Neuronal stem cell (in vitro differentiated cells): ENCODE measurements at regions not wholly inside any gene's neighbourhood (a gene's known extent, or its start where the extent isn't known, plus 50 kb on each side); places are given as distances from the start of the nearest gene placed in this dataset.

Source experiments
- DNase-seq: peaks from one replicate; pipeline ENCODE4 v3.0.0-alpha.2; 2013; ENCODE audit warnings: low spot score
- H2AFZ ChIP-seq: one replicate; pipeline ENCODE4 v1.6.1; 2013; ENCODE audit warnings: mild to moderate bottlenecking, low read length, inconsistent platforms
- H2AK5ac ChIP-seq: 2 replicates; pipeline ENCODE4 v1.6.1; 2013; ENCODE audit warnings: low read depth, mild to moderate bottlenecking, inconsistent platforms, low read length, moderate library complexity, mixed read lengths
- H2BK120ac ChIP-seq: 2 replicates; pipeline ENCODE4 v1.6.1; 2013; ENCODE audit warnings: low read depth, mild to moderate bottlenecking, inconsistent platforms, low read length, moderate library complexity, mixed read lengths
- H2BK12ac ChIP-seq: one replicate; pipeline ENCODE4 v1.6.1; 2013; ENCODE audit warnings: low read length, inconsistent platforms
- H2BK15ac ChIP-seq: 2 replicates; pipeline ENCODE4 v1.6.1; 2013; ENCODE audit warnings: mild to moderate bottlenecking, low read length, inconsistent platforms, mixed read lengths
- H2BK5ac ChIP-seq: one replicate; pipeline ENCODE4 v1.6.1; 2013; ENCODE audit warnings: inconsistent platforms, mild to moderate bottlenecking, low read length, moderate library complexity
- H3K14ac ChIP-seq: one replicate; pipeline ENCODE4 v1.6.1; 2013; ENCODE audit warnings: low read length, inconsistent platforms
- H3K18ac ChIP-seq: 2 replicates; pipeline ENCODE4 v1.6.1; 2013; ENCODE audit warnings: low read length, inconsistent platforms
- H3K23ac ChIP-seq: 2 replicates; pipeline ENCODE4 v1.6.1; 2013; ENCODE audit warnings: low read depth, mild to moderate bottlenecking, mixed read lengths, low read length, inconsistent platforms; ENCODE audit not compliant: poor library complexity
- H3K27ac ChIP-seq: replicated peaks from 3 replicates; pipeline ENCODE4 v1.5.1; 2013; ENCODE audit warnings: low read length, inconsistent platforms
- H3K27me3 ChIP-seq, 3 experiments: 2 replicates each; pipeline ENCODE4 v1.6.1; 2013; ENCODE audit warnings: low read length in 3 of 3, mild to moderate bottlenecking in 2 of 3, inconsistent platforms in 1 of 3, low read depth in 1 of 3, mixed read lengths in 1 of 3, moderate library complexity in 1 of 3; ENCODE audit not compliant: control insufficient read depth in 3 of 3, insufficient read depth in 3 of 3
- H3K36me3 ChIP-seq, 2 donors: replicated peaks in 1 of 2; 2 replicates each; pipeline ENCODE4 v1.6.1; 2013; ENCODE audit warnings: low read length in 2 of 2; ENCODE audit not compliant: control insufficient read depth in 2 of 2, insufficient read depth in 2 of 2
- H3K4ac ChIP-seq: 2 replicates; pipeline ENCODE4 v1.6.1; 2013; ENCODE audit warnings: inconsistent platforms, mild to moderate bottlenecking, low read length, moderate library complexity
- H3K4me1 ChIP-seq, 2 donors: 1 replicate in 1 of 2; 2 replicates in 1 of 2; pipeline ENCODE4 v1.6.1; 2013; ENCODE audit warnings: low read length in 2 of 2, low read depth in 1 of 2; ENCODE audit not compliant: control insufficient read depth in 2 of 2, insufficient read depth in 1 of 2
- H3K4me2 ChIP-seq: one replicate; pipeline ENCODE4 v1.6.1; 2013; ENCODE audit warnings: mild to moderate bottlenecking, low read length, inconsistent platforms; ENCODE audit not compliant: insufficient read depth, poor library complexity, severe bottlenecking
- H3K4me3 ChIP-seq, 2 donors: 2 replicates each; pipeline ENCODE4 v1.5.1; 2013; ENCODE audit warnings: low read length in 2 of 2, mild to moderate bottlenecking in 2 of 2, inconsistent platforms in 1 of 2, moderate library complexity in 1 of 2
- H3K79me1 ChIP-seq: one replicate; pipeline ENCODE4 v1.6.1; 2013; ENCODE audit warnings: low read depth, mild to moderate bottlenecking, inconsistent platforms, low read length, moderate library complexity
- H3K9ac ChIP-seq: one replicate; pipeline ENCODE4 v1.6.1; 2013; ENCODE audit warnings: mild to moderate bottlenecking, low read depth, low read length, inconsistent platforms; ENCODE audit not compliant: poor library complexity
- H3K9me3 ChIP-seq, 2 donors: replicated peaks in 1 of 2; 2 replicates each; pipeline versions ENCODE3 to v1.6.1; 2013; ENCODE audit warnings: low read length in 2 of 2, mild to moderate bottlenecking in 2 of 2, inconsistent platforms in 1 of 2, low read depth in 1 of 2, mixed read lengths in 1 of 2, moderate library complexity in 1 of 2; ENCODE audit not compliant: control insufficient read depth in 2 of 2, insufficient read depth in 1 of 2
- H4K8ac ChIP-seq: one replicate; pipeline ENCODE4 v1.6.1; 2013; ENCODE audit warnings: low read depth, mild to moderate bottlenecking, inconsistent platforms, low read length, moderate library complexity
- H4K91ac ChIP-seq: one replicate; pipeline ENCODE4 v1.6.1; 2013; ENCODE audit warnings: low read length, low read depth, mild to moderate bottlenecking, inconsistent platforms; ENCODE audit not compliant: poor library complexity
- WGBS, 2 donors: extraction: QIAGEN DNeasy Blood & Tissue Kit; methylation state at CpG; one replicate each; pipeline ENCODE4 v1.1.7; 2013; ENCODE audit warnings: missing lambda C conversion rate in 2 of 2, mixed read lengths in 1 of 2; ENCODE audit not compliant: insufficient read length in 2 of 2, insufficient replicate concordance in 1 of 2; ENCODE audit errors: extremely low coverage in 2 of 2; 5-methylcytosine and 5-hydroxymethylcytosine counted together

DNA sequence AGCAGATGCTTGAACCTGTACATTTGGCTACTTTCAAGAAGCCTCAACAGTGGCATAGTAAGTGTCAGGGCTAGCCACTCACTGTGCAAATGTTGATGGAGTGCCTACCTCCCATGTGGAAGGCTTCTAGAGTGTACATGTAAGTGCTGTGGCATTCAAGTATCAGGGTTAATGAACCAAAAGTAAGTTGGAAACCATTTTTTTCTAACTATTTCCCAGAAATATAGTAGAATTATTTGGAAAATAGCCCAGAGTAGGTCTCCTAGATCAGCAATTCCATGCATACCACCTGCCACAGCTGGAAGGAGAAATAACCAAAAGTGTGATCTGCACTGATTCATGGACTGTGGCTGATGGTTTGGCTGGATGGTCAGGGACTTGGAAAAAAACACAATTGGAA lies 53.3 kb downstream of the FOXD1 start:
- no peak overlapping the region for H2AFZ ChIP-seq
- no peak overlapping the region for H4K91ac ChIP-seq
- H3K9ac ChIP-seq: no peak overlapping the region
- no peak overlapping the region for H2AK5ac ChIP-seq
- no peak overlapping the region for H3K27ac ChIP-seq
- peaks cover 0 to 5% (median 0%) of the 10 kb centered on the region in 3 experiments for H3K27me3 ChIP-seq
- no peak overlapping the region for H3K4me3 ChIP-seq
- no peaks in the 10 kb centered on the region for H3K79me1 ChIP-seq
- H3K4me1 ChIP-seq: no peaks in the 10 kb centered on the region
- no peak overlapping the region for H2BK12ac ChIP-seq
- H2BK5ac ChIP-seq: no peak overlapping the region
- H2BK15ac ChIP-seq: no peak overlapping the region
- H3K18ac ChIP-seq: no peak overlapping the region
- H3K23ac ChIP-seq: no peak overlapping the region
- H2BK120ac ChIP-seq: no peak overlapping the region
- no peak overlapping the region for H3K4ac ChIP-seq
- H3K36me3 ChIP-seq: no peaks in the 10 kb centered on the region
- H3K9me3 ChIP-seq: no peaks in the 10 kb centered on the region
- H3K4me2 ChIP-seq: no peak overlapping the region
- H3K14ac ChIP-seq: no peak overlapping the region
- DNase-seq: no peak
- H4K8ac ChIP-seq: no peak overlapping the region

DNA sequence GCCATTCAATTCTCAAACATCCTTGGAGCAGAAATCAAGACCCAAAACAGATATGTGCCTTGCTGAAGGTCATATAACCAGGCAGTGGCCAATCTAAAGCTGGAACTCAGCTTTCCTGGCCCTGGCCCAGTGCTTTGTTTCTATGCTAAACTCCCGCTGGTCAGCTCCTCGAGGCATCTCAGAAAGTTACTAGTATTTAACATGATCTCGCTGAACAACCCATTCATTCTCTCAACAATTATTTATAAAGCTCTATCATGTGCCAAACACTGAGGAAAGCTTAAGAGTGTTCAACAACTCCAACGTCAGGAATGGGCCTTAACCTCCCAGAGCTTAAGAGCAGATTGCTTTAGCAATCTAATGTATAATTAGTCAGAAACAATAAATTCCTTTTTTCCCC lies 54.0 kb downstream of the FOXD1 start:
- Histone ChIP-seq H3K4ac (no peak overlapping the region), H3K27me3 (peaks cover 0 to 5% (median 0%) of the 10 kb centered on the region in 3 experiments), H2BK5ac (no peak overlapping the region), H2BK120ac (no peak overlapping the region), H2AFZ (no peak overlapping the region), H4K8ac (no peak overlapping the region), H3K36me3 (no peaks in the 10 kb centered on the region), H3K14ac (no peak overlapping the region), H2AK5ac (no peak overlapping the region), H3K4me1 (no peaks in the 10 kb centered on the region), H3K18ac (no peak overlapping the region), H3K4me3 (no peak overlapping the region), H2BK12ac (no peak overlapping the region), H3K23ac (no peak overlapping the region), H3K4me2 (no peak overlapping the region), H2BK15ac (no peak overlapping the region), H3K9me3 (no peaks in the 10 kb centered on the region), H3K9ac (no peak overlapping the region), H3K79me1 (no peaks in the 10 kb centered on the region), H4K91ac (no peak overlapping the region), H3K27ac (no peak overlapping the region)
- WGBS, 2 donors: no CpG with 5 or more reads among the region's 4 CpGs
- DNase-seq: no peak

DNA sequence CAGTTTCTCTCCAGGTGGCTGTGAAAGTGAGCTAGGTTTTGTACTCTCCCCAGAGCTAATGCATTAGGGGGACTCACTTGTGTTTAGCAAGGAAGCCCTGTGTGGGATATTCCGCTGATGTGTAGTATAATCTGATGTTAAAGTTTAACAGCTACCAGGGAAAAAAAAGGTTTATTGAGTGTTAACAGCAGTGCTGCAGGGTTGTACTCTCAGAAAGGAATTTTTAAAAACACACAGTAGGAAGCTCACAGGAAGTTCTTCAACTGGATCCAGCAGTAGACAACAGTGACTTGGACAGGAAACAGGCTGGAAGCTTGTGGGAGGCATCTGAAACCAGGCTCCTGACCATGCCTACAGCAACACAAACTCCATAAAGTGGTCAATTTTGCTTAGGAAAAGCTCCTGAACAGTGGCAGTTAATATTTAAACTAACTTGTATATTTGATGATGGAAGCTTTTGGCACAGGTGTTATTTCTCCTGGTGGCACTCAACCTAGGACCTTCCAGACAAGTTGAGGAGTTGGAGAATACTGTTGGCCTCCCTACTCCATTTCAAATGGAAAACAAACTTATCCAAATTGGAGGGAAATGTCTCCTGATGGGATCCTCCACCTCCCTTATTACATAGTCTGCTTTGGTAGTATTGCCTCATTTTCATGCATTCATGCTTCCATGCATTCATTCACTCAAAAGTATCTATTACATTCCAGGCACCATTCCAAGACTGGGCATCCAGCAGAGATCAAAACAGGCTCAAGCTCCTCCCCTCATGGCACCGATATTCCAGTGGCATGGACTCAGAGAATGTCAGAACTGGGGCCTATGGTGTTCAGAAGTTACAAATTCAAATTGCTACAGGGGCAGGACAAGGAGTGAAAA lies 54.7 kb downstream of the FOXD1 start:
- WGBS, 2 donors: no CpG with 5 or more reads among the region's 2 CpGs
- H3K14ac ChIP-seq: no peak overlapping the region

DNA sequence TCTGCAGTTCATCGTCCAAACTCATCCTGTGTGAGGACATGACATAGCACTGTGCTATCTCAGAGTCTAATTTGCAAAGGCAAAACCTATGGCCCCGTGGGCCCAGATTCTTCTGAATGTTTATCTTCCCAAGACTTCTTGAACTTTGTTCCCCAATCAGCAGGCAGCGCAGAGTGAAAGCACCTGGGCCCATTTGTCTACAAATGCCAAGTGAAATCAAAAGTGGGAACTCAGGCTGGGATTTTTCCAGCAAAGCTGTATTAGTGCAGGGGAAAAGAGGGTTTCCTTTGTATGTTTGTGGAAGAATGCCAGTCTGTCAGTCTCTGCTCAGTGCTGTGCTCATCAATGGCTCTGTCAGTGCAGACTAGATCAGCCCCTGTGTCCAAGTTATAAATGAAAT lies 55.8 kb downstream of the FOXD1 start:
- Histone ChIP-seq H2BK120ac (no peak overlapping the region), H3K36me3 (no peaks in the 10 kb centered on the region), H3K23ac (no peak overlapping the region), H3K4me2 (no peak overlapping the region), H2AFZ (no peak overlapping the region), H3K18ac (no peak overlapping the region), H3K9ac (no peak overlapping the region), H3K4me1 (peaks cover 0 to 2% of the 10 kb centered on the region in 2 donors), H3K27me3 (peaks cover 0 to 5% (median 0%) of the 10 kb centered on the region in 3 experiments), H2BK12ac (no peak overlapping the region), H3K4me3 (no peak overlapping the region), H2BK15ac (no peak overlapping the region), H4K91ac (no peak overlapping the region), H2AK5ac (no peak overlapping the region), H3K79me1 (no peaks in the 10 kb centered on the region), H3K27ac (no peak overlapping the region), H3K9me3 (no peaks in the 10 kb centered on the region), H2BK5ac (no peak overlapping the region), H3K4ac (no peak overlapping the region), H3K14ac (no peak overlapping the region), H4K8ac (no peak overlapping the region)
- no peak for DNase-seq
- WGBS, 2 donors: no CpG with 5 or more reads among the region's 3 CpGs

More for the DNA sequence above, 54.7 kb downstream of the FOXD1 start:
- Histone ChIP-seq H3K18ac (no peak overlapping the region), H4K91ac (no peak overlapping the region), H3K23ac (no peak overlapping the region), H2BK12ac (no peak overlapping the region), H3K9ac (no peak overlapping the region), H3K4me1 (peaks cover 0 to under 1% of the 10 kb centered on the region in 2 donors), H2AK5ac (no peak overlapping the region), H2BK15ac (no peak overlapping the region), H3K79me1 (no peaks in the 10 kb centered on the region), H3K4me2 (no peak overlapping the region), H3K27me3 (peaks cover 0 to 5% (median 0%) of the 10 kb centered on the region in 3 experiments), H3K4ac (no peak overlapping the region), H3K4me3 (no peak overlapping the region), H3K27ac (no peak overlapping the region), H4K8ac (no peak overlapping the region), H3K9me3 (no peaks in the 10 kb centered on the region), H2BK5ac (no peak overlapping the region), H3K36me3 (no peaks in the 10 kb centered on the region), H2BK120ac (no peak overlapping the region), H2AFZ (no peak overlapping the region)
- no peak for DNase-seq
